ENCODE measurements at regions not wholly inside any gene's neighbourhood (a gene's known extent, or its start where the extent isn't known, plus 50 kb on each side); places are given as distances from the start of the nearest gene placed in this dataset.
"Not testable (repeated sequence)": the region's sequence is repeated elsewhere in the genome, so short reads cannot be mapped to it uniquely, and the experiment has no call there.

DNA sequence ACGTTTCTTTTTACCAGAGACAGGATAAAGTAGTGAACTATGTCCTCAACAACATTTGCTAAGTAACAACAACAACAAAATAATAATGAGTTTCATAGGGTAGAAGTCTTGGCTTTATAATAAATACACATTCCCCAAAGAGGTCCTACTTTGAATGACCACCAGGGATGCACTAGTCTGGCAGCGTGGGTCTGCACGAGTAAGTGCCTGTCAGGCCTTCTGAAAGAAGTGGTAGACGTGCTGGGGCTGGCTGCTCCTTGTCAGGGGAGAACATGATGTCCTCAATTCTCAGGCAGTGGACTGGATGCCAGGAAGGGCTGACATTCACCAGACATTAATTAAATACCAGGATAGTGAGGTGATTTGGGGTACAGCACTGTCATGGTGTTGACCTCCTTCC is 331.1 kb downstream of the TMEM38B start:
- no peak for ATAC-seq (ENCODE audit: insufficient read depth, low FRiP score)

DNA sequence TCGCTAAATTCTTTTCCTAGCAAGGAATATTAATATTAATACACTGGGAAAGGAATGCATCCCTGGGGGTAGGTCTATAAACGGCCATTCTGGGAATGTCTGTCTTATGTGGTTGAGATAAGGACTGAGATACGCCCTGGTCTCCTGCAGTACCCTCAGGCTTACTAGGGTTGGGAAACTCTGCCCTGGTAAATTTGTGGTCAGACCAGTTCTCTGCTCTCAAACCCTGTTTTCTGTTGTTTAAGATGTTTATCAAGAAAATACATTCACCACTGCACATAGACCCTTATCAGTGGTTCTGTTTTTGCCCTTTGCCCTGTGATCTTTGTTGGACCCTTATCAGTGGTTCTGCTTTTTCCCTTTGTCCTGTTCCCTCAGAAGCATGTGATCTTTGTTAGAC is 335.8 kb downstream of the TMEM38B start:
- not testable (repeated sequence) for H3K36me3 ChIP-seq (ENCODE audit: control insufficient read depth in 4 of 4, insufficient read depth in 4 of 4, low read length in 4 of 4); DNase-seq; H3K9me3 ChIP-seq (ENCODE audit: control insufficient read depth in 4 of 4, insufficient read depth in 3 of 4, low read length in 3 of 4); H3K27ac ChIP-seq (ENCODE audit: low read depth in 1 of 2, low read length in 1 of 2); H3K9ac ChIP-seq (ENCODE audit: insufficient read depth in 1 of 2, low read length in 2 of 2); ATAC-seq (ENCODE audit: insufficient read depth, low FRiP score); H3K4me1 ChIP-seq (ENCODE audit: control insufficient read depth in 5 of 5, insufficient read depth in 5 of 5, low read length in 5 of 5); H3K27me3 ChIP-seq (ENCODE audit: control insufficient read depth in 3 of 3, insufficient read depth in 3 of 3, low read length in 2 of 3); H3K4me3 ChIP-seq
- 82 to 90% methylated on average over 3 of the region's 3 CpGs for WGBS, 2 donors

More for the DNA sequence above, 331.1 kb downstream of the TMEM38B start:
- no peak overlapping the region for H3K4me3 ChIP-seq
- H3K27me3 ChIP-seq (ENCODE audit: control insufficient read depth in 3 of 3, insufficient read depth in 3 of 3, low read length in 2 of 3): no peaks in the 10 kb centered on the region
- peaks cover 0 to 2% (median 0%) of the 10 kb centered on the region in 5 donors for H3K4me1 ChIP-seq (ENCODE audit: control insufficient read depth in 5 of 5, insufficient read depth in 5 of 5, low read length in 5 of 5)
- DNase-seq: no peak
- no peak overlapping the region for H3K27ac ChIP-seq (ENCODE audit: low read depth in 1 of 2, low read length in 1 of 2)
- H3K9ac ChIP-seq (ENCODE audit: insufficient read depth in 1 of 2, low read length in 2 of 2): no peak overlapping the region
- TF ChIP-seq, protein P1, sequence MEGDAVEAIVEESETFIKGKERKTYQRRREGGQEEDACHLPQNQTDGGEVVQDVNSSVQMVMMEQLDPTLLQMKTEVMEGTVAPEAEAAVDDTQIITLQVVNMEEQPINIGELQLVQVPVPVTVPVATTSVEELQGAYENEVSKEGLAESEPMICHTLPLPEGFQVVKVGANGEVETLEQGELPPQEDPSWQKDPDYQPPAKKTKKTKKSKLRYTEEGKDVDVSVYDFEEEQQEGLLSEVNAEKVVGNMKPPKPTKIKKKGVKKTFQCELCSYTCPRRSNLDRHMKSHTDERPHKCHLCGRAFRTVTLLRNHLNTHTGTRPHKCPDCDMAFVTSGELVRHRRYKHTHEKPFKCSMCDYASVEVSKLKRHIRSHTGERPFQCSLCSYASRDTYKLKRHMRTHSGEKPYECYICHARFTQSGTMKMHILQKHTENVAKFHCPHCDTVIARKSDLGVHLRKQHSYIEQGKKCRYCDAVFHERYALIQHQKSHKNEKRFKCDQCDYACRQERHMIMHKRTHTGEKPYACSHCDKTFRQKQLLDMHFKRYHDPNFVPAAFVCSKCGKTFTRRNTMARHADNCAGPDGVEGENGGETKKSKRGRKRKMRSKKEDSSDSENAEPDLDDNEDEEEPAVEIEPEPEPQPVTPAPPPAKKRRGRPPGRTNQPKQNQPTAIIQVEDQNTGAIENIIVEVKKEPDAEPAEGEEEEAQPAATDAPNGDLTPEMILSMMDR (IDR thresholded peaks at IDR 0.05; ENCODE audit: control extremely low read depth, extremely low read depth): no peak
- H3K9me3 ChIP-seq (ENCODE audit: control insufficient read depth in 4 of 4, insufficient read depth in 3 of 4, low read length in 3 of 4): no peaks in the 10 kb centered on the region
- WGBS, 2 donors: 65 to 83% methylated on average over 4 of the region's 4 CpGs
- no peaks in the 10 kb centered on the region for H3K36me3 ChIP-seq (ENCODE audit: control insufficient read depth in 4 of 4, insufficient read depth in 4 of 4, low read length in 4 of 4)

DNA sequence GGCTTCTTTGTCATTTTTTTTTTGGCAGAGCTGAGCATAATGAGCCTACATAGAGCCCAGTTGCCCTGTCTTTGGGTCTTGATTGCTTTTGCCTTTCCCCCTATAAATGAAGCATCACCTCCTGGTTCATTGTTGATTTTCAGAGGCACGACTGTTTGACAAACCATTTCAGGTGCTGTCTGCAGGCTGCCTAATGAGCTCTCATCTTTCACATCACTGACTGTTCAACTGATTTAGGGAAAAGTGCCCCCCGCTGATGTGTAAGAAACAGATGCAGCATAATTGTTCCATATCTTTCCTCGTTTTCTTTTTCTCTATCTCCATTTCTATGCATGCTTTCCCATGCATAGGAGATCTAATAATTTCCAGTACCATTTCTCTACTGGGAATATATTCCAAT is 338.6 kb downstream of the TMEM38B start:
- no peaks in the 10 kb centered on the region for H3K36me3 ChIP-seq (ENCODE audit: control insufficient read depth in 4 of 4, insufficient read depth in 4 of 4, low read length in 4 of 4)
- no peak overlapping the region for H3K9ac ChIP-seq (ENCODE audit: insufficient read depth in 1 of 2, low read length in 2 of 2)
- TF ChIP-seq, protein P1 (IDR thresholded peaks at IDR 0.05; ENCODE audit: control extremely low read depth, extremely low read depth): no peak
- H3K27me3 ChIP-seq (ENCODE audit: control insufficient read depth in 3 of 3, insufficient read depth in 3 of 3, low read length in 2 of 3): no peaks in the 10 kb centered on the region
- WGBS, 2 donors: 78 to 79% methylated on average over 3 of the region's 3 CpGs
- no peaks in the 10 kb centered on the region for H3K4me1 ChIP-seq (ENCODE audit: control insufficient read depth in 5 of 5, insufficient read depth in 5 of 5, low read length in 5 of 5)
- H3K9me3 ChIP-seq (ENCODE audit: control insufficient read depth in 4 of 4, insufficient read depth in 3 of 4, low read length in 3 of 4): peaks cover 0 to 2% (median 0%) of the 10 kb centered on the region in 4 donors
- ATAC-seq (ENCODE audit: insufficient read depth, low FRiP score) (no peak), DNase-seq (no peak)
- no peak overlapping the region for H3K27ac ChIP-seq (ENCODE audit: low read depth in 1 of 2, low read length in 1 of 2)
- no peak overlapping the region for H3K4me3 ChIP-seq

DNA sequence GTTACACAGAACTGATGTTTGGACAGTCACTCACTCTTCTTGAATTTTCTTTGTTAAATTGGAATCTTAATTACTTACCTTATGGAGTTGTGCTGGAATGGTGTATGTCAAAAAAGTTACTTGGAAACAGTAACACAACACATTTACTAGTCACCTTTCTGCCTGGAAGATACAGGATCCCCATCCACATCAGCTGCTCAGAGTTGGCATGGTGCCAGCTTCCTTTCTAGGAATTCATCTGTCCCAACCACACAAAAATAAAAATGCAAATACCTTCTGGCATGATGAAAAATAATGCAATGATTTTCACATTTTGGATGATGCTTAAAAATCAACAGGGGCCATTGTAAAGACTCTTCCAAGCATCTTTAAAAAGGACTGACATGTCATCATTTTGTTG is 341.5 kb downstream of the TMEM38B start:
- H3K9me3 ChIP-seq (ENCODE audit: control insufficient read depth in 4 of 4, insufficient read depth in 3 of 4, low read length in 3 of 4): peaks cover 0 to 2% (median 0%) of the 10 kb centered on the region in 4 donors

More for the DNA sequence above, 341.5 kb downstream of the TMEM38B start:
- Histone ChIP-seq H3K4me1 (ENCODE audit: control insufficient read depth in 5 of 5, insufficient read depth in 5 of 5, low read length in 5 of 5) (peaks cover 0 to 4% (median 0%) of the 10 kb centered on the region in 5 donors), H3K36me3 (ENCODE audit: control insufficient read depth in 4 of 4, insufficient read depth in 4 of 4, low read length in 4 of 4) (no peaks in the 10 kb centered on the region), H3K27me3 (ENCODE audit: control insufficient read depth in 3 of 3, insufficient read depth in 3 of 3, low read length in 2 of 3) (no peaks in the 10 kb centered on the region), H3K9ac (ENCODE audit: insufficient read depth in 1 of 2, low read length in 2 of 2) (no peak overlapping the region), H3K27ac (ENCODE audit: low read depth in 1 of 2, low read length in 1 of 2) (no peak overlapping the region), H3K4me3 (no peak overlapping the region)
- TF ChIP-seq, protein P1 (IDR thresholded peaks at IDR 0.05; ENCODE audit: control extremely low read depth, extremely low read depth): no peak
- no peak for ATAC-seq (ENCODE audit: insufficient read depth, low FRiP score)
- no peak for DNase-seq
